ENCODE measurements at regions not wholly inside any gene's neighbourhood (a gene's known extent, or its start where the extent isn't known, plus 50 kb on each side); places are given as distances from the start of the nearest gene placed in this dataset.
"Not testable (repeated sequence)": the region's sequence is repeated elsewhere in the genome, so short reads cannot be mapped to it uniquely, and the experiment has no call there.

DNA sequence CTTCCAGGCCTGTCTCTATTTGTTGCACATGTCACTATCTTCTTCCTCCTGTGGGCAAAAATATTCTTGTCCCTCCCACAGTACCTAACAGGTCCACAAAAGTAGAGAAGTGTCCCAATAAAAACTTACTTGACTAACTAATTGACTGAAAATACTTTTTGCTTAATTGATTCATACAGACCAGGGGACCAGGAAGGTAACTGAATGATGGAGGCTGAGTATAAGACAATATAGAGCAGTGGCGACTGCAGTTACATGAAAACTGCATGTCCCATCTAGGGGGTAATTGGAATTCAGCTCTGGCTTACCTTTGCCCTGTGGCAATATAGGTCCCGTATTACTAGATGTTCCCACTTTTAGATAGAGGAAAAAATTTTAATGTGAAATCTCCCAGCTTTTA lies 112.9 kb upstream of the CREB1 start:
- no peak for DNase-seq

DNA sequence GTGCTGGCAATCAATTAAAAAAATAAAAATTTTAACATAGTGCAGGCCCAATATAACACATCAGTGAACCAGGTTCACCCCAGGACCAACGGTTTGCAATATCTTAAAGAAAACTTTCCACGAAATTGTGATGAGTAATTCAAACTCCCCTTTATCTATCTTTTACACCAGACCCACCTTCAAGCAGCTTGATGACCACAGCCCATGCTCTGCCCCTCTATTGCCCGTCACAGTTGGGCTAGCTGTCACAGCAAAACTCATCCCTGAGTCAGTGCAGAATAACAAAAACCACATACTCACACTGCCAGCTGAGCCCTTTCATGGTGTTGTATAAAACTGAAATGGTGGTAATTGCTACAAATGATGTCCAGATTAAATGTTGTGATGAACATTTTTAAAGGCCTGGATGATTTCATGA lies 112.5 kb upstream of the CREB1 start:
- no peak for DNase-seq

DNA sequence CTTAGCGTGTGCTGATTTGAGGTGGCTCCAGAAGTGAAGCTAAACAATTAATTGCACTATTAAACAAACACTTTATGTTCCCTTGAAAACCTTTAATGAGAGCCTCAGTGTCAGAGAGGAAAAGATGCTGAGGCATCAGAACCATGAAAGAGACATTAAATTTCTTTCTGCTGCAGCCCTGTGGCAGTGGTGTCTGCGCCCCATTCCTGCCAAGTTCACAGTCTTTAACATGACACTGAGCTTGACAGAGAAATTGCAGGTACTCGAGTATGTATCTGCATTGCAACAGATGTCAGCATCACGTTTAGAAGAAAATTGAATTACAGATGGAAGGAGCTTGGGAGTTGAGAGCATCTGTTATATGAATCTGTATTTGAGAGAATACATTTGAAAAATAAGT lies 111.3 kb upstream of the CREB1 start:
- no peak for DNase-seq

DNA sequence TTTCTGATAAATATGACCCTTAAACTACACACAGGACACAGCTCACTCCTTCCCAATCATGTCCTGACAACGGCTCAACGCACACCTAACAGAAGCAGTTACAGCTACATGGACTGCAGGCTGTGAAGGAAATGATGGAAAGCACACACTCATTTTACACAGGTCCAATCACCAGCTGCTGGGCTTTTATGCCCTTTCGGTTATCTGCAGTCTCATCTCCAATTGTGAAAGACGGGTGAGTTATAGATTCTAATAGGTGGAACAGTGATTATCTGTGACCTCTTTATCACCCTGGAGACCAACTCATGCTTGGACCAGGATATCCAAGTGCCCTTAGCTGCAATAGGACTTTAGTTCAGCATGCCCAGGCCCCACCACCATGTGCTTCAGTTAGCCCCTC lies 110.4 kb upstream of the CREB1 start:
- no peak for DNase-seq

DNA sequence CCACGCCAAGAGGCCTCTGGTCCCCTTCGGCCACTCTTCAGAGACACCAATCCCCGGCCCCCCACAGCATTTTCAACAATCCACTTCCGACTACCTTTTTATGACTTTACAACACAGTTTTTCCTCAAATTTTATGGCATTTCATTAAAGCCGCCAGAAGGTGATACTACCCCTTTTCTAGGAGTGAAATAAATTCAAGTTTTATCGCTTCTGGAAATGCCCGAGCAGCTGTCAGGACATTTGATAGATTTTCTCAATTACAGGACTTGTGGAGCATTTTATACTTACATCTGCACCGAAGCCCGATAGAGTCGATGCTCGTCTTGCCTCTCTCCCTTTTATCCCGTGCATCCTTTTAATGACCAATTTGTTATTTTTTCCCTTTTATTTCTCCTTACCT lies 108.1 kb upstream of the CREB1 start:
- no peak for DNase-seq

DNA sequence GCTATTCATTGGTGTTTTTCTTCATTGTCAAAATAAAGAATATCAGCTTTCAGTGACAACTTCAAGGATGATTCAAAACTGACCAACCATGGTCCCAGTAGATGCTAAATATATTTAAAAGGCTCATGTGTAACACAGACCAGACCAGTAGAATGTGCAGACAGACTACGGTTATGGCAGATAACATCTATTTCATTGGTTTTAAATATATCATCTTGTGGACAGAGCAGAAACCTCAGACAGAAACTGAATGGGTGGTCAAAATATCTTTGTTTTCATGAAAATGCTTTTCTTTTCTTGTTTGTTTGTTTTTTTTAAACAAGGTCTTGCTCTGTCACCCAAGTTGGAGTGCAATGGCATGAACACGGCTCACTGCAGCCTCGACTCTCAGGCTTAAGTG lies 107.4 kb upstream of the CREB1 start:
- DNase-seq = no peak

DNA sequence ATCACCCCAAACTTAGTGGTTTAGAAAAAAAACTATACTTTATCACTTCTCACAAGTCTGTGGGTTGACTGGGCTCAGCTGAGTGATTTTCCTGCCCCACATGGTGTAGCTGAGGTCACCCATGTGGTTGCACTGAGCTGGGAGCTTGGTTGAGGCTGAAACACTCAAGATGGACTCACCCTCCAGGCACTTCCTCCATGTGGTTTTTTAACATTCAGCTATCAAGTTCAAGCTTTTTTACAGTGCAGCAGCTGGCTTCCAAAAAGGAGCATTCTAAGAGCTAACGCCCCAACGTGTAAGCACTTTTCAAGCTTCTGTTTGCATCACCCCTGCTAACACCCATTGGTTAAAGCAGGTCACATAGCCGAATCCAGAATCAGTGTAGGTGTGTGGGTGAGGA lies 105.9 kb upstream of the CREB1 start:
- DNase-seq = no peak

DNA sequence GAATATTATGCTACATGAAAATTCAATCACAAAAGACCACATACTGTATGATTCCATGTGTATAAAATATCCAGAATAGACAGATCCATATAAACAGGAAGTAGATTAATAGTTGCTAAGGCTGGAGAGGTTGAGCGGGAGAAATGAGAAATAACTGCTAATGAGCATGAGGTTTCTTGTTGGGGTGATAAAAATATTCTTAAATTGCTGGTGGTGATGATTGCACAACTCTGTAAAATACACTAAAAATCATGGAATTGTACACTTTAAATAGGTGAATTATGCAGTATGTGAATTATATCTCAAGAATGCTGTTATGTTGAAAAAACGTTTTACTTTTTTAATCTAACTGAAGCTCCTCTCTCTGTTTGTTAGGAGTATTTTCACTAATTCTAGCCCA lies 101.8 kb upstream of the CREB1 start:
- no peak for DNase-seq

DNA sequence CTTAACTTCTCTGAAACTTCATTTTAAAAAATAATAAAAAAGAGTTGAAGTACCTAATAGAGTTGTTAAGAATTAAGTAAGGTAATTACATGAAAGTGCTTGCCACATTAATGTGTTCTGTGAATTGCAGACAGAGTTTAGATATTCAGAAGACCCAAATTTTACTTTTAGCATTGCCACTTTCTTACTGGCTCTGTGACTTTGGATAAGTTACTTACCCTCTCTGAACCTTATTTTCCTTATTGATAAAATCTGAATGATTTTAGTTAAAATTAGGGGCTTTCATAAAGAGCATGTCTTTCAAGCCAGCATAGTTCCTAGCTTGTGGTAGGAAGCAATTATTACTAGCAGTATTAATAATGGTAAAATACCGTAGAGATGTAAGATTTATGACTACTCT lies 101.2 kb upstream of the CREB1 start:
- no peak for DNase-seq

DNA sequence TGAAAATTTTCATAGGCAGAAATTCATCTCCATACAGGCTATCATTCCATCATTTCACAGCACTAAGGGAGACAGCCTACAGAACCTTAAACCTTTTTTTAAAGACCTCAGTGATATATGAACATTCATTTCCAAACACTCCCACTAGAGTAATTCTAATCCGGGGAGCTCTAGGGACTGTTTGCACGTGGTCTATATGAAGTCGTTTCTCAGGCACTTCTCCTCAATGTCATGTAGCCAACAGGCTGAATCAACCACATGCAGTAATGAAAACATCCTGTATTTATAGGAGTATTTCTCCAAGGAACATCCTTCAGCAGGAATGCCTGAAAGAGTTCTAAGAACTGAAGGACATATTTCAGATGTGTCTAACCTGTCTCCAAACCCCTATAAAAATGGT lies 97.3 kb upstream of the CREB1 start:
- DNase-seq = no peak

DNA sequence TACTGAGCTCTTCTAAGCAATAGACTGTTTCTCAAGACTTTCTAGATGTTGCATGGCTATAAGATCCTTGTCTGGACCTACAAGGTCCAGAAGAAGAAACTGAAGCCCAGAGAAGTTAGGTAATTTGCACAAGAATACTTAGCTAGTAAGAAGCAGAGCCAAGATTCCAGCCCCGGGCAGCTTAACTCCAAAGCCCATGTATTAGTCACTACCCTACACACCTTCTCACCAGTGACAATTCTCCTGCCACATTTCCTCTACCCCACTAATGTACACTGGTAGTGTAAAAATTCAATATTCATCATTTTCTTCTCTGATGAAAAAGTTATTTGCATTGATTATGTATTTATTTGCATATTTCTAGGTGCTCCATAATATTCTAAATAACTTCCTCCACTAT lies 95.5 kb upstream of the CREB1 start:
- no peak for DNase-seq

DNA sequence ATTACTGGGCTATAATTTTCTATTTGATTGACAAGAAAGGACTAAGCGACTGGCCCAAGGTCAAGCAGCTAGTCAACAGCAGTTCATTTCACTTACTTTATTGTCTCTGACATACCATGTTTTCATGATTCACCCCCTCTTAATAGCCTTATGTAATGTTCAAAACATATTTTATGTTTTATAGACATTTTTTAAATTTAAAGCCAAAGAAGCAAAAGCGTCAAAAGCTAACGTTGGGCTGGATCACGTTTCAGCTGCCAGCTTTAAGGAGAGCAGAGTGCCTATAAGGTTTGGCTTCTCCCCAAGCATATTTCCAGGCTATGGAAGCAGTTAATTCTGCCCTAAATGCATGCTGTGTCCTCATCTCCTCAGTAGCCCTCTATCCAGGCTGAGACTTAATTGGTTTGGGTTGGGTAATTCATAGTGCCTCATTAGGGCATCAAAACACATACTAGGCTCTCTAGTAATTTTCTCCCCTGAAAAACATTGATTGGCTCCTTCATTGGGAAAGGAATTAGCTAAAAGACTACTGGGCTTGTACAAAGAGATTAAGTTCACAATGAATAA lies 94.8 kb upstream of the CREB1 start:
- DNase-seq = no peak

DNA sequence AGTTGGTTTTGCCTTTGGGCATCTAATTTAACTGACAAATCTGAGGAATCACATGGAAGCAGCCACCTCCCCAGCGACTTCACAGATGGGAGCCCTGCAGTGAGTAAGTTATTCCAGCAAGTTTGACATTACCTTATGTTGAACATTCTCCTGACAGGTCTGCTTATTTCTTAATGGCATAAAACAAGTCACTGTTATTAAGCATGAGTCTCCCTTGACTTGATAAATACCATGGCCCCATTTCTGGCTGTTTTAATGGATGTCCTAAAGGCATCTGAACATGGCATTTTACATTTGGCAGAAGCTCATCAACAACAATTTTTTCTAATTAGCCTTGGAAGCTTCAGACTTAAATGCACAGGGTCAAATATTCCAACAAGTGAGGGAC lies 92.6 kb upstream of the CREB1 start:
- no peak for DNase-seq

DNA sequence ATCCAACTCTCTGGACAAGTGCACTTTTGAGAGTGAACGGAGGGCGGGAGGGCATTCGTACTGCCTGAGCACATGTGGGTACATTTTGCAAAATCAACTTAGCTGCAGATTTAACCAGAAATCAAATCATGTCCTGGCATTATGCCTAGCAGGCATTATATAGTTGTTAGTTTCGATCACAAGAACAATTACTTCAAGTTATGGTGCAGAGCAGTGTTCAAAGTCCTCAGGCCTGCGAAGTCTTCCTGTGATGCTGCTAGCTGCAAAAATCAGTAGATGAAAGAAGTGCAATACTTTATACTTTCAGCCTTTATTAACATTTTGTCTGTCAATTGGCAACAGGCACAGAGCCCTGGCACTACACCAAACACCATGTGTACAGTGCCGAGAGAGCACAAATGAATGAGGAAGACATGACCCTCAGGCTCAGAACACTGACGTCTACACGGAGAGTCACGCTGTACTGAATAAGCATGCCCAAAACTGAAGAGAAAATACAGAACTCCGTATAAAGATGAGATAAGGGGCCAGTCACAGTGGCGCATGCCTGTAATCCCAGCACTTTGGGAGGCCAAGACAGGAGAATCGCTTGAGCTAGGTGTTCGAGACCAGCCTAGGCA lies 92.1 kb upstream of the CREB1 start:
- DNase-seq = no peak

DNA sequence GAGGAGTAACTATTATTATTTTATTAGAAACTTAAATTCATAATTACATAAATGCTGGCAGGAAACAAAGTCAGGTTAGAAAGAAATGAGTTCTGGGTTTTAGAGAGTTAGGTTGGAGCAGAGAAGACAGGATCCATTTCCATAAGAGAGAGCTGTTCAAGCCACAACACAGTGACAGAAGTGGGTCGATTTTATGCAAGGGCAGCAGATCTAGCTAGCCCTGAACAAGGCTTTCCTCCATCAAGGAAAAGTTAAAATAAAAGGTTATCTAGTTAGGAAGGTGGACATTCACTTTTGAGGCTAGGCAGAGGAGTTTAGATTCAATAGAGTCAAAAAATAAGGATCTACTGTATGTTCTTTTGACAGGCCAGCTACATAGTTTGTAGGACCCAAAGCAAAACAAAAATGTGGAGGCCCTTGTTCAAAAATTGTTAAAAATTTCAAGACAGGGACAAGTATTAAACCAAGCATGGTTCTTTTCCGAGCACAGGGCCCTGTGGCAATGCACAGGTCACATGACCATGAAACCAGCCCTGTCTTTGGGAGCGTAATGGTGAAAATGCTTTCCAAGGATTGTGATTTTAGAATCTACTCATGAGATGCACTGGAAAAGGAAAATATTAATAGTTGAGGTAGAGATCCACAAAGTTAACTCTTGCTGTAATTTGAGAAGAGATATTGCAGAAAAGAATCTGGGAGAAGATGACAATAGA lies 91.2 kb upstream of the CREB1 start:
- no peak for DNase-seq

DNA sequence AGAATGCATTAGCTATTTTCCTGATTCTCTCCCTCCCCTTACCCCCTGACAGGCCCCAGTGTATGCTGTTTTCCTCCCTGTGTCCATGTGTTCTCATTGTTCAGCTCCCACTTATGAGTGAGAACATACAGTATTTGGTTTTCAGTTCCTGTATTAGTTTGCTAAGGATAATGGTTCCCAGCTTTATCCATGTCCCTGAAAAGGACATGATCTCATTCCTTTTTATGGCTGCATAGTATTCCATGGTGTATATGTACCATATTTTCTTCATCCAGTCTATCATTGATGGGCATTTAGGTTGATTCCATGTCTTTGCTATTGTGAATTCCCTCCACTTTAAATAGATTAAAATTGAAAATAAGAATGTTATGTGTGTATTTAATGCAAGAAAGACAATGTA lies 89.9 kb upstream of the CREB1 start:
- DNase-seq = not testable (repeated sequence)

DNA sequence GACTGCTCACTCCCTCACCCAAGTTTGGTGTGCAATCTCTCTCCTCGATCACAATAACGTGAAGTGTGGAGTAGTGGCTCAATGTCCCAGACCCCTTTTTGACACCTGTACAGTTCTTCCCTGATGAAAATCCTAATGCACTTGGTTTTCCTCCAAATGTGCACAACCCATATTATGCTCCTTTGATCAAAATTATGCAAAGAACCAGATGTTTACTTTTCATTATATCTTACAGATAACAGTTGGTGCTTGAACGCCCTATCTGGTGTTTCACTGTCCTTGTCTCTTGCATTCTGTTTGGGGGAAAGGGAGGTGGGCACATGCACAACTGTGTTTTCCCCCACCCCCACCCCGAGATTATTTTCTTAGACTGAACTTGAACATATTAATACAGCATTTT lies 85.0 kb upstream of the CREB1 start:
- DNase-seq = no peak

DNA sequence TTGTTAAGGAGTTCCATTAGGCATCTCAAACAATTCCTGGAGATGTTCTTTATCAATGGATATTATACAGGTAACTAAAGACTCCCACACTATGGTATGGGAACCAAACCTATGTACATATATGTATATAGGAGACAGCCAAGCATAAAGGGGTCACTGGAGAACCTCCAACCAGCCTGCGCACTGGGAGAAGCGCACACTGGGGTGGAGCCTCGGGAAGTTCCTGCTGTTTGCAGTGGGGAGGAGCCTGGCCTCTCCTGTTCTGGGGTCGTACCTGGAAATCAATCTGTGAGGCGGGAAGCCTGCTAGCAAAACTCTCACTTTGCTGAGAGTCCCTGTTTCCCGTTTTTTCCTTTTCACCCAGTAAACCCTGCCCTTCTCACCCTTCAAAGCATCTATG lies 83.1 kb upstream of the CREB1 start:
- no peak for DNase-seq

DNA sequence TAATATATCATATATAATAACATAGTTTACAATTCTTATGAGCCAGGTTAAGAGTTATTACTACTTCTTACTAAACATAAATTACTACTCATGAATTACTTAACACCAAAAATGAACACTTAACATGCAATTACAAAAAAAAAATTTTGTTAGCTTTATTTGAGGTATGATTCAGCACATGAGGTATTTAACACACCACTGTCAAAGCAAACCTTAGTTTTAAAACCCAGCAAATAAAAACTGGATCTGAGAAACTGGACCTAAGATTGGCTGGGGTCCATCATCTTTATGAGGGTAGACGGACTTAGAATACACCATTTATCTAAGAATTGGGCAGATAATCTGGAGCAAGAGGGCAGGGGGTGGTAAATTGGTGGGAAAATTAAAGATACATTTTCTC lies 81.8 kb upstream of the CREB1 start:
- no peak for DNase-seq

DNA sequence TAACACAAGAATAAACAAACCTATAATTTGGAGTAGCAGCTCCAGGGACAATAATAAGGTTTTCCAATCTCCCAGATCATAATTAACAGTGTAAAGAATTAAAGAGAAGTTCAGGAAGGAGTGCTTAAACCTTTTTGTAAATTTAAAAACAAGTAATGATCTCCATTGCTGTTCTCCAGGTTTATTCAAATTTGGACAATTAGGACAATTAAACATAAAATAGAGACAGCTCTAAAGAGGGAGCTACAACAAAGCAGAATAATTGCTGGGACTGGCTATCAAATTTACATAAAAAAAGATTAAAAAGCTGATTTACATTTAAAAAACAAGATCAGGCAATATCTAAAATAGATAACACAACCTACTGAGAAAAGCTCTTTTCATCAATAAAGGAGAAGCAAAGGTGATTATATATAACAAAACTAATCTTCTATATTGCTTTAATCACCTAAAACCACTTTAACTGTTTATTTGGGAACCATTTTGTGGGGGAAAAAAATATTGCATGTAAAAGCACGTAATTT lies 80.1 kb upstream of the CREB1 start:
- DNase-seq = no peak

DNA sequence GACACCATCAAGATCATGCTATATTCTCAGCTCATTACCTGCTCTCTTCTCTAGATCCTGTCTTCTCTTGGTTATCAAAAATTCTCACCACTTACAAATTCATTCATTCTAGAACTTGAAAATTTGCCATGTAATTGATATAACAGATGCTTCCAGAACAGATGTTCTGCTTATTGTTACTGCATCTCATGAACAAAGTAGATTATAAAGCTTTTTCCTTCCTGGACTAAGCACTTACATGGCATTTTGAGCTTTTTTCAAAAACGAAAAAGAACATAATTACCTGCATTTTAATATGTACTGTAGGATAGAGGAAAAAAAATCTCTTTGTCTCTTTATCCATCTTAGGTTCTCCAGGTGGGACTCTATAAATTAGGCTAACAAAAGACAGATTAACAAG lies 79.6 kb upstream of the CREB1 start:
- no peak for DNase-seq

DNA sequence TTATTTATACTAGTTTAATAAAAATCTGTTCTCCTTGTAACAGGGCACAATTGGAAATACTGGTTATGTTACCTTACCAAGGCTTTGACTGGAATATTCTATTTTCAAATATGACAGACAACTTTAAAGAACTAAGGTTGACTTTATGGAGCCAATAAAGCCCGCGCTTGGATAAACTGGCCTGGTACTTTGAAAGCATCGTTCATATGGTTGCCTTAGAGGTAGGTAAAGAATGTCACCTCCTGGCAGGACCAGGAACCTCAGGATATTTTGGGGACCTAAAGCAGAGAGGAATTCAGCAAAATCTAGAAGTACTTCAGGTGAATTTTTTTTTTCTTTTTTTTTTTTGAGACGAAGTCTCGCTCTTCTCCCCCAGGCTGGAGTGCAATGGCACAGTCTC lies 71.2 kb upstream of the CREB1 start:
- DNase-seq = no peak

DNA sequence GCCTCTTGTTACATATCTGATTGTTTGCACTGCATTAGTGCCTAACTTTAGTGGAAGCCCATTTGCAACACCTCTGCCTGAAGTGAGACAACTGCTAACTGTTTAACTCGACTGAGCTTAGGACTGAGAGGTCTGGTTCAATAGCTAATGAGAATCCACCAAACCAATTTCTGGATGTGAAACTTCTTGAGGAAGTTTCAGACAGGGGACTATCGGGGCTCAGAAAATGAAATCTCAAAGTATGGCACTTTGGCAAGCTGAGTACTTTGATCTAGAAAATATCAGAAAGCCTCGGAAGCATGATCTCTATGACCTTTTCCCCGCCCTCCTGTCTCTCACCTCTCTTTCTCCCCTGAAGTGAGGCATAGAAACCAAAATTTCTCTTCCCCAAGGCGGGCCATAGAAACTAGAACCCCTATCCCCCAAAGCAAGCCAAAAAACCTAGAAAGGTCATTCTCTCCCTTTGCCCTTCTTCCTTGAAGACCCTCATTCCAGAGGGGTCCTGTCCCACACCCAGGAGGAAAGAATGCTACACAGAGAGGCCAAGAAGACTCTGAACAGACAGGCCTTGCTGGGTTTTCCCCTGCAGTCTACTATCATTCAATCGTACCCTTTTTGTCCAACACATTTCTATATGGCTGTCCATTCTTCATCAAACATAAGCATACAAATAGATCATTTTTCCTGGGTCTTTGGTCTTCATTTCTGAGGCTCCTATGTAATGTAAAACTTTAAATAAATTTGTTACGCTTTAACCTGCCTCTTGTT lies 69.6 kb upstream of the CREB1 start:
- DNase-seq = no peak

DNA sequence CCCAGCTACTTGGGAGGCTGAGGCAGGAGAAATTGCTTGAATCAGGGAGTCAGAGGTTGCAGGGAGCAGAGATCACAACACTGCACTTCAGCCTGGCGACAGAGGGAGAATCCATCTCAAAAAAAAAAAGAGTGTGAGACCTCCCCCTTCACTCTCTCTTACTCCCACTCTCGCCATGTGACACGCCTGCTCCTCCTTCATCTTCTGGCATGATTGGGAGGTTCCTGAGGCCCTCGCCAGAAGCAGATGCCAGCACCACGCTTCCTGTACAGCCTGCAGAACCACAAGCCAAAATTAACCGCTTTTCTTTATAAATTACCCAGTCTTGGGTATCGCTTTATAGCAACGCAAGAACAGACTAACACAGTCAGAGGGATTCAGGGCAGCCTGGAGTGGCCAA lies 66.3 kb upstream of the CREB1 start:
- DNase-seq = no peak

Measured in activated CD4-positive, alpha-beta T cell treated with anti-CD3 and anti-CD28 coated beads, Interleukin-2, amount 50 U/mL, for 4 hours (primary cell).